ENCODE measurements at regions not wholly inside any gene's neighbourhood (a gene's known extent, or its start where the extent isn't known, plus 50 kb on each side); places are given as distances from the start of the nearest gene placed in this dataset.
"Not testable (repeated sequence)": the region's sequence is repeated elsewhere in the genome, so short reads cannot be mapped to it uniquely, and the experiment has no call there.

GRCh38 chr11:50147946-50148345 is 115.3 kb downstream of the OR4C45 start:
- TF ChIP-seq CTCF, POLR2A (IDR thresholded peaks at IDR 0.05): not testable (repeated sequence)

Measured in lower leg skin (tissue), 3 donors.